CD4-positive, alpha-beta T cell treated with Interferon alpha-2 for 1 hour (primary cell): ENCODE measurements at regions not wholly inside any gene's neighbourhood (a gene's known extent, or its start where the extent isn't known, plus 50 kb on each side); places are given as distances from the start of the nearest gene placed in this dataset.

Experiments
- DNase-seq, 2 donors: peaks; one replicate each; pipeline ENCODE4 v3.0.0-alpha.2; 2020 to 2022

GRCh38 chr12:19064713-19065112 lies 64.8 kb upstream of the PLEKHA5 start:
- no peak for DNase-seq

GRCh38 chr12:19065223-19065622 lies 64.3 kb upstream of the PLEKHA5 start:
- DNase-seq: no peak

- no peak for DNase-seq
Observed at GRCh38 chr12:19065871-19066270, 63.7 kb upstream of the PLEKHA5 start.

GRCh38 chr12:19066475-19067001 lies 63.0 kb upstream of the PLEKHA5 start:
- DNase-seq: no peak

- no peak for DNase-seq
Observed at GRCh38 chr12:19068137-19068536, 61.4 kb upstream of the PLEKHA5 start.

- DNase-seq: no peak
Observed at GRCh38 chr12:19070341-19070740, 59.2 kb upstream of the PLEKHA5 start.

GRCh38 chr12:19074700-19075099 lies 54.8 kb upstream of the PLEKHA5 start:
- DNase-seq: no peak

- DNase-seq: no peak
Observed at GRCh38 chr12:19075711-19076340, 53.7 kb upstream of the PLEKHA5 start.
